Calu3 (cell line): ENCODE measurements at regions not wholly inside any gene's neighbourhood (a gene's known extent, or its start where the extent isn't known, plus 50 kb on each side); places are given as distances from the start of the nearest gene placed in this dataset.

Experiments used
- BruUV-seq: library from RNA; stranded (reverse); fragments of 400-500 nt; replicated peaks from 2 replicates; lab custom pipeline; 2021; lab: Mats Ljungman, UMichigan
- CTCF ChIA-PET: fragments of 300-600 bp; sonication (Branson Sonifier 250); formaldehyde crosslinking; loops from one replicate; lab custom pipeline; 2022; ENCODE audit warnings: antibody characterized with exemption; lab: Charles Lee
- DNase-seq: peaks from one replicate; pipeline ENCODE4 v3.0.0; 2022
- H3K27ac Mint-ChIP-seq: one replicate; pipeline ENCODE4 v1.8.0; 2022; ENCODE audit warnings: mixed read lengths; ENCODE audit not compliant: unreplicated experiment
- H3K27me3 Mint-ChIP-seq: one replicate; pipeline ENCODE4 v1.8.0; 2022; ENCODE audit warnings: mixed read lengths; ENCODE audit not compliant: unreplicated experiment
- H3K36me3 Mint-ChIP-seq: one replicate; pipeline ENCODE4 v1.8.0; 2022; ENCODE audit warnings: mild to moderate bottlenecking, moderate library complexity, mixed read lengths; ENCODE audit not compliant: insufficient read depth, unreplicated experiment
- H3K4me1 Mint-ChIP-seq: one replicate; pipeline ENCODE4 v1.8.0; 2022; ENCODE audit warnings: mild to moderate bottlenecking, low read depth, mixed read lengths; ENCODE audit not compliant: unreplicated experiment
- H3K4me3 Mint-ChIP-seq: one replicate; pipeline ENCODE4 v1.8.0; 2022; ENCODE audit warnings: mild to moderate bottlenecking, low read depth, moderate library complexity, mixed read lengths; ENCODE audit not compliant: unreplicated experiment
- H3K9me3 Mint-ChIP-seq: one replicate; pipeline ENCODE4 v1.8.0; 2022; ENCODE audit warnings: low read depth, mixed read lengths; ENCODE audit not compliant: unreplicated experiment
- intact Hi-C: fragments of 100-400 bp; cut with micrococcal nuclease; formaldehyde crosslinking; loops from one replicate; pipeline ENCODE4 v1.10.0; 2022; ENCODE audit not compliant: unreplicated experiment
- TF ChIP-seq, protein P1 (sequence below): fragments of 200-600 bp; IDR thresholded peaks from one replicate; pipeline ENCODE4 v1.8.0; 2022; ENCODE audit warnings: antibody characterized with exemption; ENCODE audit not compliant: unreplicated experiment

DNA sequence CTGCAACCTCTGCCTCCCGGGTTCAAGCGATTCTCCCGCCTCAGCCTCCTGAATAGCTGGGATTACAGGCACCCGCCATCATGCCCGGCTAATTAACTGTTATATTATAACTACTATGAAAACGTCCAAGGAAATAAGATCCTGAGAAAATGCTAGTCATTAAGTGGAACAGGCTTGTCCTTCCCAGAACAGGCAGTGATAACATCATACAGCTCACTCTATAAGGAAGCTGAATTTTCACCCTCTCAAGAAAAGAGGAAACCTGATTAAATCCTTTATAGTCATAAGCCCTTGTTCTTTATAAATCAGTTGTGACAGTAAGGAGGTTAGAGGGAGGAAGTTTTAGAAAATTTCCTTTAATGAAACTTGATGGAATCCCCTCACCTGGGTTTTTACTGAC is 163.9 kb upstream of the CLINT1 start:
- H3K4me1 Mint-ChIP-seq = no peaks in the 10 kb centered on the region
- no peaks in the 10 kb centered on the region for H3K9me3 Mint-ChIP-seq
- intact Hi-C loops = no loop called here
- TF ChIP-seq, protein P1, sequence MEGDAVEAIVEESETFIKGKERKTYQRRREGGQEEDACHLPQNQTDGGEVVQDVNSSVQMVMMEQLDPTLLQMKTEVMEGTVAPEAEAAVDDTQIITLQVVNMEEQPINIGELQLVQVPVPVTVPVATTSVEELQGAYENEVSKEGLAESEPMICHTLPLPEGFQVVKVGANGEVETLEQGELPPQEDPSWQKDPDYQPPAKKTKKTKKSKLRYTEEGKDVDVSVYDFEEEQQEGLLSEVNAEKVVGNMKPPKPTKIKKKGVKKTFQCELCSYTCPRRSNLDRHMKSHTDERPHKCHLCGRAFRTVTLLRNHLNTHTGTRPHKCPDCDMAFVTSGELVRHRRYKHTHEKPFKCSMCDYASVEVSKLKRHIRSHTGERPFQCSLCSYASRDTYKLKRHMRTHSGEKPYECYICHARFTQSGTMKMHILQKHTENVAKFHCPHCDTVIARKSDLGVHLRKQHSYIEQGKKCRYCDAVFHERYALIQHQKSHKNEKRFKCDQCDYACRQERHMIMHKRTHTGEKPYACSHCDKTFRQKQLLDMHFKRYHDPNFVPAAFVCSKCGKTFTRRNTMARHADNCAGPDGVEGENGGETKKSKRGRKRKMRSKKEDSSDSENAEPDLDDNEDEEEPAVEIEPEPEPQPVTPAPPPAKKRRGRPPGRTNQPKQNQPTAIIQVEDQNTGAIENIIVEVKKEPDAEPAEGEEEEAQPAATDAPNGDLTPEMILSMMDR = no peak
- no peak for DNase-seq
- no TSS peak for BruUV-seq
- CTCF ChIA-PET = no interaction called here
- no peaks in the 10 kb centered on the region for H3K36me3 Mint-ChIP-seq
- no peak overlapping the region for H3K4me3 Mint-ChIP-seq
- peaks cover 39% of the 10 kb centered on the region for H3K27me3 Mint-ChIP-seq
- H3K27ac Mint-ChIP-seq = no peak overlapping the region

GRCh38 chr5:158022393-158022792 is 163.4 kb upstream of the CLINT1 start:
- BruUV-seq = no TSS peak
- CTCF ChIA-PET = no interaction called here
- intact Hi-C loops = no loop called here

DNA sequence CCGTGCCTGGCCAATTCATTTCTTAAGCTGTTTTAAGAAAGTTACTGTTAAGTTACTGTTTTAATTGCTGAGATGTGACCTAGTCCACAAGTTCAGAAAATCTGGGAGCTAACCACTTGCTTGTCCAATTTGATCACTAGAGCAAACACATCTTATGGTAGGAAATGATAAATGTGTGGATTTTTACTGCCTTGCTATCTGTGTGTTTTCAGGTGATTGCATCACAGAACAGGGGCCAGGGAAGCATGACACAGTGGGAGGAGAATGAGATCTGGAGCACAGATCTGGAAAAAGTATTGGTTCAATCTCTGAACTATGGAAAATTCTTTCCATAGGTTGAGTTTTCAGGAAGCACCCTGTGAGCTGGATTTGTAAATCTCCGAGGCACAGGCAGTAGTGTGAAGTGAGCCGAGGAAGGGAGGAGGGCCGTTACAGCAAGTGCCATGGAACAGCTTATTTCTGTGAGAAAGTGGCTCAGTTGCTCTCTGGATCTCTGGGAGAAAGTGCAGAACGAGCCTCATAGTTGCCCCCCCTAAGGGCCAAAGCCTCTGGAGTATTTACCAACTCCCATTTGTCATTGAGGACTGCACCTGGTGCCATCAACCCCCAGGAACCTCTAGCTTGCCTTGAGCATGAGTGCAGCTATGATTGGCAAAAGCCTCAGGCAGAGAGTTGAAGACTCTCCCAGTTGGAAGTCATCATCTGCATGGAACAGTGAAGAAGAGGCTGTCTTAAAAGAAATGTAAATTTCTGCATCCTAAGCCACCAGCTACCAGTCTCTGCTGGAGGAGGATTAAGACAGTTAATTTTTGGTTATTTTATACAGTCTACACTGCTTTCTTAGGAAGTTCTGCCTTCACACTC is 161.8 kb upstream of the CLINT1 start:
- CTCF ChIA-PET = interaction anchor here (0.7 to 1.1 kb wide), 2 partner anchors 9 to 394 kb away, joined by 5 to 6 read pairs; no protein-coding TSS in a partner anchor
- H3K27ac Mint-ChIP-seq = peak overlapping the region; percentile 17
- H3K4me1 Mint-ChIP-seq = no peaks in the 10 kb centered on the region
- H3K9me3 Mint-ChIP-seq = no peaks in the 10 kb centered on the region
- BruUV-seq = no TSS peak
- intact Hi-C loops = no loop called here
- TF ChIP-seq, protein P1 = no peak
- H3K4me3 Mint-ChIP-seq = no peak overlapping the region
- DNase-seq = no peak
- peaks cover 39% of the 10 kb centered on the region for H3K27me3 Mint-ChIP-seq
- no peaks in the 10 kb centered on the region for H3K36me3 Mint-ChIP-seq

More at GRCh38 chr5:158022393-158022792, 163.4 kb upstream of the CLINT1 start:
- Mint-ChIP-seq H3K27me3 (peaks cover 39% of the 10 kb centered on the region), H3K9me3 (no peaks in the 10 kb centered on the region), H3K27ac (no peak overlapping the region), H3K4me1 (no peaks in the 10 kb centered on the region), H3K4me3 (no peak overlapping the region), H3K36me3 (no peaks in the 10 kb centered on the region)
- DNase-seq = no peak
- TF ChIP-seq, protein P1 = no peak

DNA sequence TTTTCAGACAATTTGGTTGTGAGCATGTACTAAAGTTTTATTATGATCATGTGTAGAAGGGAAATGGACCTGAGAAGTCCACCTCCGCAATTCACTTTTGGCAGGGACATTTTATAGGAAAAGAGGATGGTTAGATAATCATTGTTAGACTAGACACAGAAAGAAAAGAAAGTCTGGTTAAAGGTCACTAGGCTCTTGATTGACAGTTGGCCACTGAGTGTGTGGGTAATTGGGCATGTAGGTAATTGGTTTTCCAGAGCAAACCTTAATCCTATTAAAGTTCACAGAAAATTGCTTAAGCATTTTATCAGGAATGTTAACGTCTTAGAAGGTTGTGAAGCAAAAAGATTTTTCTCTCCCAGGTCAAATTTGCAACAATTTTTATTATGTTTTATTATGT is 158.5 kb upstream of the CLINT1 start:
- Mint-ChIP-seq H3K27me3 (peaks cover 12% of the 10 kb centered on the region), H3K4me3 (no peak overlapping the region), H3K36me3 (no peaks in the 10 kb centered on the region), H3K27ac (no peak overlapping the region), H3K9me3 (no peaks in the 10 kb centered on the region), H3K4me1 (no peaks in the 10 kb centered on the region)
- no peak for DNase-seq
- CTCF ChIA-PET = no interaction called here
- BruUV-seq = no TSS peak
- TF ChIP-seq, protein P1 = no peak
- intact Hi-C loops = loop anchor here (10.0 kb wide), 1 partner anchor 1117 kb away; no protein-coding TSS in a partner anchor
